Endothelial cell (in vitro differentiated cells): ENCODE measurements at regions not wholly inside any gene's neighbourhood (a gene's known extent, or its start where the extent isn't known, plus 50 kb on each side); places are given as distances from the start of the nearest gene placed in this dataset.

Experiments
- DNase-seq: peaks from one replicate; pipeline ENCODE4 v3.0.0; 2021; ENCODE audit warnings: low spot score
- H3K27ac Mint-ChIP-seq: one replicate; pipeline ENCODE4 v1.8.0; 2021; ENCODE audit warnings: mixed read lengths, inconsistent platforms; ENCODE audit not compliant: unreplicated experiment
- H3K27me3 Mint-ChIP-seq: one replicate; pipeline ENCODE4 v1.8.0; 2021; ENCODE audit warnings: mild to moderate bottlenecking, moderate library complexity, mixed read lengths, inconsistent platforms; ENCODE audit not compliant: unreplicated experiment
- H3K36me3 Mint-ChIP-seq: one replicate; pipeline ENCODE4 v1.8.0; 2021; ENCODE audit warnings: mild to moderate bottlenecking, low read depth, mixed read lengths, inconsistent platforms; ENCODE audit not compliant: unreplicated experiment
- H3K4me1 Mint-ChIP-seq: one replicate; pipeline ENCODE4 v1.8.0; 2021; ENCODE audit warnings: mild to moderate bottlenecking, mixed read lengths, inconsistent platforms; ENCODE audit not compliant: unreplicated experiment
- H3K4me3 Mint-ChIP-seq: one replicate; pipeline ENCODE4 v1.8.0; 2021; ENCODE audit warnings: mild to moderate bottlenecking, mixed read lengths, inconsistent platforms; ENCODE audit not compliant: unreplicated experiment
- H3K9me3 Mint-ChIP-seq: one replicate; pipeline ENCODE4 v1.8.0; 2021; ENCODE audit warnings: mixed read lengths, inconsistent platforms; ENCODE audit not compliant: unreplicated experiment
- CTCF ChIP-seq: fragments of 200-600 bp; sonication (generic); IDR thresholded peaks from one replicate; pipeline ENCODE4 v1.5.0; 2021; ENCODE audit warnings: antibody characterized with exemption; ENCODE audit not compliant: unreplicated experiment

GRCh38 chr5:67720162-67720772 is 495.3 kb upstream of the PIK3R1 start:
- H3K9me3 Mint-ChIP-seq = no peaks in the 10 kb centered on the region
- DNase-seq = no peak
- peaks cover 3% of the 10 kb centered on the region for H3K4me1 Mint-ChIP-seq
- no peaks in the 10 kb centered on the region for H3K36me3 Mint-ChIP-seq
- no peak for TF ChIP-seq CTCF
- H3K4me3 Mint-ChIP-seq = no peak overlapping the region
- H3K27ac Mint-ChIP-seq = no peak overlapping the region
- no peaks in the 10 kb centered on the region for H3K27me3 Mint-ChIP-seq

GRCh38 chr5:67702008-67702407 is 505.4 kb upstream of the CD180 start:
- TF ChIP-seq CTCF = no peak
- Mint-ChIP-seq H3K4me3 (no peak overlapping the region), H3K27ac (no peak overlapping the region), H3K36me3 (peaks cover 6% of the 10 kb centered on the region), H3K9me3 (peaks cover 6% of the 10 kb centered on the region), H3K27me3 (no peaks in the 10 kb centered on the region), H3K4me1 (no peaks in the 10 kb centered on the region)
- DNase-seq = no peak

- Mint-ChIP-seq H3K9me3 (peaks cover 6% of the 10 kb centered on the region), H3K4me3 (no peak overlapping the region), H3K27me3 (no peaks in the 10 kb centered on the region), H3K36me3 (peaks cover 6% of the 10 kb centered on the region), H3K4me1 (no peaks in the 10 kb centered on the region), H3K27ac (no peak overlapping the region)
- TF ChIP-seq CTCF = no peak
- no peak for DNase-seq
These were observed 503.0 kb upstream of the CD180 start for GRCh38 chr5:67699560-67699959.

- Mint-ChIP-seq H3K9me3 (no peaks in the 10 kb centered on the region), H3K4me1 (no peaks in the 10 kb centered on the region), H3K36me3 (no peaks in the 10 kb centered on the region), H3K4me3 (no peak overlapping the region), H3K27me3 (no peaks in the 10 kb centered on the region), H3K27ac (no peak overlapping the region)
- DNase-seq = no peak
- TF ChIP-seq CTCF = no peak
These were observed 499.8 kb upstream of the CD180 start for GRCh38 chr5:67696446-67696845.

- DNase-seq = no peak
- Mint-ChIP-seq H3K4me3 (no peak overlapping the region), H3K27me3 (no peaks in the 10 kb centered on the region), H3K9me3 (no peaks in the 10 kb centered on the region), H3K36me3 (no peaks in the 10 kb centered on the region), H3K27ac (no peak overlapping the region), H3K4me1 (no peaks in the 10 kb centered on the region)
- no peak for TF ChIP-seq CTCF
These were observed 498.8 kb upstream of the CD180 start for GRCh38 chr5:67695369-67695768.
